ENCODE measurements at regions not wholly inside any gene's neighbourhood (a gene's known extent, or its start where the extent isn't known, plus 50 kb on each side); places are given as distances from the start of the nearest gene placed in this dataset.

DNA sequence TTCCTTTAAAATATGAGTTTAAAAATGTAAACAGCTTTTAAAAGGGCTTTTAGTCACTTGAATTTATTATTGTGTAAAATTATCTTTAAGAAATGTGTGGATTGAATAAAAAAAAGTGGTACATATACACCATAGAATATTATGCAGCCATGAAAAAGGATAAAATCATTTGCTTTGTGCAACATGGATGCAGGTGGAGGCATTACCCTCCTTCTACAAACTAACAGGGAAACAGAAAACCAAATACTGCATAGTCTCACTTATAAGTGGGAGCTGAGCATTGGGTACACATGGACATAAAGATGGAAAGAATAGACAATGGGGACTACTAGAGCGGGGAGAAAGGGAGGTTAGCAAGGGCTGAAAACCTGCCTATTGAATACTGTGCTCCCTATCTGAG lies 999.3 kb downstream of the SLITRK5 start:
- H3K36me3 ChIP-seq: no peaks in the 10 kb centered on the region

DNA sequence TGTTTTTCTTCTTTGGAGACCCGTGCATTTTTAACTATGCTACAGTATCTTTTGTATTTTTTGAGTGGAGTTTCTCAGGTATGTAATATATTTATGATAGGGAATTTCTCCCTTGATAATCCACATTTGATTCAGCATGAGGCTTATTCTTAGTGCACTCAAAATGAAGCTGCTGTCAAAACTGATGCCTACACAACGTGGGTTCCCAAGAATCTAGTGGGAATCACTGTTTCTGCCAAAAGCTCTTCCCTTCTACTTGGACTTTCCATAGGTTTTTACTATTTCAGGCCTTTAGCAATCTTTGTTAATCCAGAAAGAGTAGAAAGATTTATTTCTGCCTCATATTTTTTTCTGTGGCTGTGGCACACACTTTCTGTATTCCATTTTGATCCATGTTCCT lies 1003.7 kb downstream of the SLITRK5 start:
- Histone ChIP-seq H3K4me1 (no peaks in the 10 kb centered on the region), H3K9me3 (no peaks in the 10 kb centered on the region), H3K36me3 (no peaks in the 10 kb centered on the region), H3K27ac (no peak overlapping the region), H3K27me3 (no peaks in the 10 kb centered on the region), H3K4me3 (no peak overlapping the region)
- WGBS, 2 donors: 54 to 73% methylated on average over 2 of the region's 2 CpGs
- no peak for TF ChIP-seq POLR2A (IDR thresholded peaks at IDR 0.05)
- TF ChIP-seq, protein P1, sequence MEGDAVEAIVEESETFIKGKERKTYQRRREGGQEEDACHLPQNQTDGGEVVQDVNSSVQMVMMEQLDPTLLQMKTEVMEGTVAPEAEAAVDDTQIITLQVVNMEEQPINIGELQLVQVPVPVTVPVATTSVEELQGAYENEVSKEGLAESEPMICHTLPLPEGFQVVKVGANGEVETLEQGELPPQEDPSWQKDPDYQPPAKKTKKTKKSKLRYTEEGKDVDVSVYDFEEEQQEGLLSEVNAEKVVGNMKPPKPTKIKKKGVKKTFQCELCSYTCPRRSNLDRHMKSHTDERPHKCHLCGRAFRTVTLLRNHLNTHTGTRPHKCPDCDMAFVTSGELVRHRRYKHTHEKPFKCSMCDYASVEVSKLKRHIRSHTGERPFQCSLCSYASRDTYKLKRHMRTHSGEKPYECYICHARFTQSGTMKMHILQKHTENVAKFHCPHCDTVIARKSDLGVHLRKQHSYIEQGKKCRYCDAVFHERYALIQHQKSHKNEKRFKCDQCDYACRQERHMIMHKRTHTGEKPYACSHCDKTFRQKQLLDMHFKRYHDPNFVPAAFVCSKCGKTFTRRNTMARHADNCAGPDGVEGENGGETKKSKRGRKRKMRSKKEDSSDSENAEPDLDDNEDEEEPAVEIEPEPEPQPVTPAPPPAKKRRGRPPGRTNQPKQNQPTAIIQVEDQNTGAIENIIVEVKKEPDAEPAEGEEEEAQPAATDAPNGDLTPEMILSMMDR (IDR thresholded peaks at IDR 0.05): no peak
- no peak for DNase-seq
- intact Hi-C loops (cut with DNase I): no loop called here

More for the DNA sequence above, 999.3 kb downstream of the SLITRK5 start:
- H3K4me1 ChIP-seq: no peaks in the 10 kb centered on the region
- no peaks in the 10 kb centered on the region for H3K27me3 ChIP-seq
- intact Hi-C loops (cut with DNase I): no loop called here
- no peaks in the 10 kb centered on the region for H3K9me3 ChIP-seq
- no peak for DNase-seq
- TF ChIP-seq, protein P1 (IDR thresholded peaks at IDR 0.05): no peak
- TF ChIP-seq POLR2A (IDR thresholded peaks at IDR 0.05): no peak
- no peak overlapping the region for H3K27ac ChIP-seq
- H3K4me3 ChIP-seq: no peak overlapping the region
- WGBS, 2 donors: 68 to 69% methylated on average over 1 of the region's 1 CpG

DNA sequence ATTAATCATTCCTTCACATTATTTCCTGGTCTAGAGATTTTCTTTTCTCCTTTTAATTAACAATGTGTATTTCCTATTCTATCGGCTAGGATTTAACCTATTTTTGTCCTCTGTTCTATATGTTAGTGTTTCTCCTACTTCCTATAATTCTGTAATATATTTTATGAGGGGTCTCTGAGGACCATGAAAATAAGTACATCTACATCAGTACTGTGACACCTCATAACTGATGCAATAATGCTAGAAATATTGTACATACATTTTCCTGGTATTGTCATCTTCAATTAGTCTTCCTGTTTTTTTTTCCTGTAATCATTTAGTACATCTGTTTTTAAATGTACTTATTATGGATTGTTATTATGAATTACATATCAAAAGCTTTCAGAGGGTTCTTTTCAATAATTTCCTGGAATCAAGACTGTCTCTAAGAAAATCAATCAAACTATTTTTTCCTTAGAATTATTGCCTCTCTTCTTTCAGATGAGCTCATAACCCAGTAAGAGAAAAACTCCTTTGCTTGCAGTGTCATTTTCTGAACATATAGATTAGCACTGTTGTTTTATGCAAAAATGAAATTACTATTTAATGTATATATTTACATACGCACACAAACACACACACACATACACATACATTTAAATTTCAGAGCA lies 1004.3 kb downstream of the SLITRK5 start:
- intact Hi-C loops (cut with DNase I): no loop called here
- no peak for TF ChIP-seq POLR2A (IDR thresholded peaks at IDR 0.05)
- TF ChIP-seq, protein P1 (IDR thresholded peaks at IDR 0.05): no peak
- 66 to 68% methylated on average over 2 of the region's 2 CpGs for WGBS, 2 donors
- Histone ChIP-seq H3K27ac (no peak overlapping the region), H3K9me3 (no peaks in the 10 kb centered on the region), H3K4me3 (no peak overlapping the region), H3K36me3 (no peaks in the 10 kb centered on the region), H3K27me3 (no peaks in the 10 kb centered on the region), H3K4me1 (no peaks in the 10 kb centered on the region)
- no peak for DNase-seq

DNA sequence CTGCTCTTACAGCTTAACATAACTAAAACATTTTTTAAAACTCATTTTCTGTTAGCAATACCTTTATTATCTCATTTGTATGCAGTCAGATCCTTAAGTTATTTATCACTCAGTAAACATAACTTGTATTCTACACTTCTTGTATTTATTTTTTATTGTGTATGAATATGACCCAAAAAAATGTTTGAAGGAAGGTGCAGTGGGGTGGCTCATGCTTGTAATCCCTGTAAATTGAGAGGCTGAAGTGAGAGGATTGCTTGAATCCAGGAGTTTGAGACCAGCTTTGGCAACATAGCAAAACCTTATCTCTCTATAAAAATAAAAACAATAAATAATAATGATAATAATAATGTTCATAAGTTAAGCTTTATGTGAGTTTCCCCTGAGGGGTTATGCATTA lies 1004.8 kb downstream of the SLITRK5 start:
- no peak for DNase-seq
- intact Hi-C loops (cut with DNase I): no loop called here

DNA sequence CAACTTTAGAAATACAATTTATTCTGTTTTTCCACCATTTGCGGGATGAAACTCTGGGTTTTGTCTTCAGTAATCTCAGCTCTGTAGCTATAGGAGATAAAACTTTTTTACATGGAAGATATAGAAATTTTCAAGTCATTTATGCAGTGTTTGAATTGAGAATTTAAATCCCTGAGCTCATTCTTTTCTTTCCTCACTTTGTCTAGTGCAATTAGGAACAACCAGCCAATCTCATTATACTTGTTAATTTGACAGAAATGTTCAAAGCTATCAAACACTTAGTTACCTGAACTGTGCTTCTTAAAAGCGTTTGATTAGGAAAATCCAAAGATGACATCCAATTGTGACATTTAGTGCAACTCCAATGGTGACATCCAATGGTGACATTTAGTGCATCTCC lies 1014.3 kb downstream of the SLITRK5 start:
- intact Hi-C loops (cut with DNase I): no loop called here
- WGBS, 2 donors: 83 to 94% methylated on average over 2 of the region's 2 CpGs
- no peak overlapping the region for H3K4me3 ChIP-seq

More for the DNA sequence above, 1004.8 kb downstream of the SLITRK5 start:
- Histone ChIP-seq H3K4me1 (no peaks in the 10 kb centered on the region), H3K27ac (no peak overlapping the region), H3K4me3 (no peak overlapping the region), H3K36me3 (no peaks in the 10 kb centered on the region), H3K9me3 (no peaks in the 10 kb centered on the region), H3K27me3 (no peaks in the 10 kb centered on the region)
- TF ChIP-seq, protein P1 (IDR thresholded peaks at IDR 0.05): no peak
- TF ChIP-seq POLR2A (IDR thresholded peaks at IDR 0.05): no peak

More for the DNA sequence above, 1014.3 kb downstream of the SLITRK5 start:
- DNase-seq: no peak
- Histone ChIP-seq H3K9me3 (no peaks in the 10 kb centered on the region), H3K27ac (no peak overlapping the region), H3K4me1 (no peaks in the 10 kb centered on the region), H3K27me3 (no peaks in the 10 kb centered on the region), H3K36me3 (no peaks in the 10 kb centered on the region)
- TF ChIP-seq POLR2A (IDR thresholded peaks at IDR 0.05): no peak
- TF ChIP-seq, protein P1 (IDR thresholded peaks at IDR 0.05): no peak

Data from esophagus squamous epithelium (tissue), 5 donors.